ENCODE measurements at regions not wholly inside any gene's neighbourhood (a gene's known extent, or its start where the extent isn't known, plus 50 kb on each side); places are given as distances from the start of the nearest gene placed in this dataset.

GRCh38 chr17:69773081-69773480 lies 301.9 kb upstream of the KCNJ16 start:
- DNase-seq: peak; percentile 64

- no peak for DNase-seq
Observed at GRCh38 chr17:69779378-69780214, 295.4 kb upstream of the KCNJ16 start.

- no peak for DNase-seq
Observed at GRCh38 chr17:69783865-69784264, 291.2 kb upstream of the KCNJ16 start.

- no peak for DNase-seq
Observed at GRCh38 chr17:69788957-69789356, 286.1 kb upstream of the KCNJ16 start.

- DNase-seq: no peak
Observed at GRCh38 chr17:69796078-69796477, 278.9 kb upstream of the KCNJ16 start.

GRCh38 chr17:69800870-69801269 lies 274.2 kb upstream of the KCNJ16 start:
- no peak for DNase-seq

- DNase-seq: no peak
Observed at GRCh38 chr17:69801368-69801767, 273.7 kb upstream of the KCNJ16 start.

GRCh38 chr17:69802045-69802740 lies 272.8 kb upstream of the KCNJ16 start:
- DNase-seq: no peak

GRCh38 chr17:69809331-69809730 lies 265.7 kb upstream of the KCNJ16 start:
- DNase-seq: no peak

- DNase-seq: no peak
Observed at GRCh38 chr17:69810326-69810965, 264.6 kb upstream of the KCNJ16 start.

- DNase-seq: no peak
Observed at GRCh38 chr17:69812240-69812837, 262.7 kb upstream of the KCNJ16 start.

- DNase-seq: no peak
Observed at GRCh38 chr17:69814031-69814430, 261.0 kb upstream of the KCNJ16 start.

- no peak for DNase-seq
Observed at GRCh38 chr17:69815406-69815805, 259.6 kb upstream of the KCNJ16 start.

- no peak for DNase-seq
Observed at GRCh38 chr17:69818467-69818866, 256.6 kb upstream of the KCNJ16 start.

- no peak for DNase-seq
Observed at GRCh38 chr17:69819316-69820087, 255.5 kb upstream of the KCNJ16 start.

GRCh38 chr17:69820876-69821473 lies 254.1 kb upstream of the KCNJ16 start:
- no peak for DNase-seq

GRCh38 chr17:69822314-69822875 lies 252.6 kb upstream of the KCNJ16 start:
- no peak for DNase-seq

GRCh38 chr17:69828087-69828486 lies 246.9 kb upstream of the KCNJ16 start:
- no peak for DNase-seq

- DNase-seq: no peak
Observed at GRCh38 chr17:69834494-69834893, 240.5 kb upstream of the KCNJ16 start.

GRCh38 chr17:69851736-69852135 lies 223.3 kb upstream of the KCNJ16 start:
- no peak for DNase-seq

GRCh38 chr17:69853541-69854224 lies 221.3 kb upstream of the KCNJ16 start:
- no peak for DNase-seq
